ENCODE measurements at regions not wholly inside any gene's neighbourhood (a gene's known extent, or its start where the extent isn't known, plus 50 kb on each side); places are given as distances from the start of the nearest gene placed in this dataset.

GRCh38 chr4:144411119-144411518 lies 234.8 kb upstream of the HHIP start:
- TF ChIP-seq CEBPB (IDR thresholded peaks at IDR 0.05; ENCODE audit: low read depth, low read length) (no peak), RAD21 (IDR thresholded peaks at IDR 0.05; ENCODE audit: low read length) (no peak), MXI1 (IDR thresholded peaks at IDR 0.05; ENCODE audit: borderline replicate concordance, low read depth, low read length) (no peak), POLR2A (IDR thresholded peaks at IDR 0.05; ENCODE audit: low read depth, low read length) (no peak), CTCF (conservative IDR thresholded peaks at IDR 0.05; ENCODE audit: low read depth, low read length) (no peak), SMC3 (IDR thresholded peaks at IDR 0.05; ENCODE audit: low read depth, low read length) (no peak), USF2 (IDR thresholded peaks at IDR 0.05; ENCODE audit: low read depth, low read length) (no peak), ELK1 (IDR thresholded peaks at IDR 0.05; ENCODE audit: borderline replicate concordance, low read depth, low read length) (no peak)
